IPS-NIHi7 (cell line): ENCODE measurements at regions not wholly inside any gene's neighbourhood (a gene's known extent, or its start where the extent isn't known, plus 50 kb on each side); places are given as distances from the start of the nearest gene placed in this dataset.
"Not testable (repeated sequence)": the region's sequence is repeated elsewhere in the genome, so short reads cannot be mapped to it uniquely, and the experiment has no call there.

ENCODE experiments used
- DNase-seq: peaks from one replicate; pipeline ENCODE4 v3.0.0; 2012; ENCODE audit warnings: mixed read lengths; ENCODE audit errors: extremely low spot score

GRCh38 chr21:16418642-16419041 is 688.9 kb downstream of the USP25 start:
- DNase-seq: no peak

- peak; percentile 7 for DNase-seq
These were observed 689.6 kb downstream of the USP25 start for GRCh38 chr21:16419188-16419921.

- DNase-seq: no peak
These were observed 690.4 kb downstream of the USP25 start for GRCh38 chr21:16420031-16420724.

GRCh38 chr21:16421007-16421406 is 691.2 kb downstream of the USP25 start:
- no peak for DNase-seq

DNA sequence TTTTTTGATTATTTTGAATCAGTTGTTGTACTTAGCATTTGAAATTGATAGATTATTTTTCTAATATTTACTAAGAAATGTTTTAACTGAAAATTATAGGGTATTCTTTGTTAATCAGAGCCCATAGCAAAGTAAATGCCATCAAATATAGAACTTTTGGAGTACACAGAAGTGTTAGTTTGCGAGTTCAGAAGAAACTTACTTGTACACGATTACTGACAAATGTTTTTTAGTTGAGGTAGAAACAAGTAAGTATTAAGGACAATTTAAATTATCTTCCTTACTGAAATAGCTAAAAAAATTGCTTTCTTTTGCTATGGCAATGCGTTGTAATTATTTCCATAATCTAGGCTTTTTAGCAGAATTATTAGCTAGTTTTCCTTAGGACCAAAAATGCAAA is 692.2 kb downstream of the USP25 start:
- no peak for DNase-seq

- no peak for DNase-seq
These were observed 692.9 kb downstream of the USP25 start for GRCh38 chr21:16422702-16423101.

- no peak for DNase-seq
These were observed 694.1 kb downstream of the USP25 start for GRCh38 chr21:16423921-16424320.

DNA sequence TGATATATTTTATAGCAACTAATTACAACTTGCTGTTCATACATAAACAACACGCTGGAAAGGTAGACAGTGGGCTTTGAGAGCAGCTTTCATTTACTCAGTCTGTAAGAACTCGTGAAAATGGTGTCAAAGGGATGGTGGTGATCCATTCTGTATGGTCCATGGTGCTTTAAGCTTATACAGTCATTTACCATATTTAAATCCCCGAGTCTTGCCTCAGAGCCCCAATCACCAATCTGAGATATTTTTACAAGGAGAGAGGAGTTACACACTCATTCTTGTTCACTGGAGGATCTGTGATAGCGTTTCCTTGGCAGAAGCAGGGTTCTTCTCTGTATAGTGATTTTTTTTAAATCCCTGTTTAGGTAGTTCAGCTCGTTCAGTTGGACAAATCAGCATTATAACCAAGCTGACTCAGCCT is 694.6 kb downstream of the USP25 start:
- no peak for DNase-seq

GRCh38 chr21:16425376-16425775 is 695.6 kb downstream of the USP25 start:
- DNase-seq: no peak

DNA sequence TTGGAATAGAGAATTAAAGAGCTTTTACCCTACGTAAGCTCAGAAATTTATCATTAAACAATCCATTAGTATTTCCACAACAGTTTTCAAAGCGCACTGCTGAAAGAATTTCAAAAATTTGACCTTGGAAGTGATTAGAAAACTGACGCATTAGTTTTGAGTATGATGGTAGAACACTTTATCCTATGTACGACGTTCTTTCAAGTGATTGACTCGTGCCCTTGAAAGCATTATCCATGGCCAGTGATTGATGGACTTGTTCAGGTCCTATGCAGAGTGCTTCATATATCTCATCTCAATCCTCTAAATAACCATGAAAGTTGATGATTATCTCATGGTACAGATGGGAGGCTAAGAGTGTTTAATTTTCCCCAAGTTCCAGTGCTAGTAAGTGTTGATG is 697.2 kb downstream of the USP25 start:
- no peak for DNase-seq

- no peak for DNase-seq
These were observed 697.9 kb downstream of the USP25 start for GRCh38 chr21:16427587-16428087.

- no peak for DNase-seq
These were observed 707.8 kb downstream of the USP25 start for GRCh38 chr21:16437586-16437985.

GRCh38 chr21:16438761-16439160 is 709.0 kb downstream of the USP25 start:
- DNase-seq: no peak

- no peak for DNase-seq
These were observed 712.0 kb downstream of the USP25 start for GRCh38 chr21:16441789-16442188.

- peak; percentile 8 for DNase-seq
These were observed 724.6 kb downstream of the USP25 start for GRCh38 chr21:16454399-16454798.

DNA sequence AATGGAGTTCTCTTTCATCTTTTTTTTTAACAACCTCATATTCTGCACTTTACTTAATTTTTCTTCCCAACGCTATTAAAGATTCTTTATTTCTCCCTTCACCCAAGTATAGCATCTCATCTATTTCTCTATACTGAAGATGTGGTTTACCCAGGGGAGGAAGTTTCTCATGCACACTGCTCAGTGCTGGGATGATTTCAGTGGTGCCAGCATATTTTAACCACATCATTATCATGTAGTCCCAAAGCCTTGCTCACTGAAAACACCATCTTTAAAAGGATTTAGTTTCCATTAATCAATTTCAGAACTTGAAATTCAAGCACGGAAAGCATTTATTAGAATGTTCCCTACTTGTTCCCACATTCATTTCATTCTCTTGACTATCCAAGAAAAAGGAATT is 725.7 kb downstream of the USP25 start:
- no peak for DNase-seq

DNA sequence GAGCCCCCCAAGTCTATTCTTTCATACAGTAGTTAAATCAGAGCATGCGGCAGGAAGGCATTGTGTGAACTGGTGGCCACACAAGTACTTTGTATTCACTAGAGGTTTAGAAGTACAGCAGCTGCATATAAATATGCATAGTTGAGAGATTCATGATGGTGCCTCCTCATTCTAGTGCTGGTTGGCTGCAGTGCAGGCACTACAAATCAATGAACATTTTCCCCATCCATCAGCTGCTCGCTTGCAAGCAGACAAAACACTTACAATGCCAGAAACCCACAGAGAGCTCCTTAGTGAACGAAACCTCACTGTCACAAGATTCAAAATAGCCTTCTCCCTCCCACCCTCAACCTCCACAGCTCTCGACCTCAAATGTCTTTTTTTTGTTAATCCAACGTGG is 726.2 kb downstream of the USP25 start:
- DNase-seq: no peak

DNA sequence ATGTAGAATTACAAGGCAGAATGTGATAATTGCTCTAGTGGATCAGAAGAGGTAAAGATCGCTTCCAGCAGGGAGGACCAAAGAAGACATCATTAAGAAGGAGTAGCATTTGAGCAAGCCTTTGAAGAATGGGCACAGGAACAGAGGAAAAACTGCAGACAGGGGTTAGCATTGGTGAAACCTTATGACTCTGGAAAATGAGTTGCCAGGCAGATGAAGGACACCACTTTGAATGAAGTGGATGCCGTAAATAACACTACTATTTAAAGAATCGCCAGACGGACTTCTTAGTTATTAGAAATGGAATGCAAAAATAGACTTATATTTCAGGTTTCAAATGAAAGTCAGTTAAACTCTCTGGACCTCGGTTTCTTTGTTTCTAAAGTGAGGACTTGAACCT is 727.7 kb downstream of the USP25 start:
- DNase-seq: no peak

GRCh38 chr21:16460936-16461335 is 731.2 kb downstream of the USP25 start:
- DNase-seq: peak; percentile 16

- DNase-seq: not testable (repeated sequence)
These were observed 734.6 kb downstream of the USP25 start for GRCh38 chr21:16464211-16464889.

DNA sequence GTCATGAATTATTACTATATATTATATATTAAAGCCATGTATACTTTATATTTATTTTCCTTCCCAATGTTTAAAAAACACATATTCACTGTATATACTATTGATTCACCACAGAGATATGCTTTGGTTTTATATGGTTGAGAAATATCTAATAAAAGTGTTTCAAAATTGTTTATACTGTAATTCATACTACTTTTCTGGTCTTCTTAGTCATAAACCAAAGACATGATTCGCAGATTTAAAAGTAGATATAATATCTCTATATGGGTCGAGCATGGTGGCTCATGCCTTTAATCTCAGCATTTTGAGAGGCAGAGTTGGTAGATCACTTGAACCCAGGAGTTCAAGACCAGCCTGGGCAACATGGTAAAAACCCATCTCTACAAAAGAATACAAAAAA is 738.4 kb downstream of the USP25 start:
- no peak for DNase-seq

GRCh38 chr21:16473988-16474387 is 744.2 kb downstream of the USP25 start:
- DNase-seq: no peak
